B cell (primary cell): ENCODE measurements at regions not wholly inside any gene's neighbourhood (a gene's known extent, or its start where the extent isn't known, plus 50 kb on each side); places are given as distances from the start of the nearest gene placed in this dataset.

Experiments
- ATAC-seq: fragments of 200-7000 bp; cut with Tn5 transposase; one replicate; pipeline ENCODE4 v1.10.0; 2021; ENCODE audit warnings: low read depth, mild to moderate bottlenecking, moderate number of reproducible peaks, moderate library complexity
- CTCF ChIA-PET: fragments of 350-600 bp; sonication (Branson Sonifier 250); formaldehyde crosslinking; loops from one replicate; lab custom pipeline; 2021; ENCODE audit warnings: antibody characterized with exemption, inconsistent platforms; lab: Charles Lee
- POLR2A ChIA-PET: fragments of 350-600 bp; sonication (Branson Sonifier 250); formaldehyde crosslinking; loops from one replicate; lab custom pipeline; 2021; ENCODE audit warnings: antibody characterized with exemption; lab: Charles Lee
- DNase-seq: peaks from one replicate; pipeline ENCODE4 v3.0.0; 2013
- H2AFZ ChIP-seq: 2 replicates; pipeline ENCODE4 v1.6.1; 2012; ENCODE audit warnings: mild to moderate bottlenecking, low read depth, low read length; ENCODE audit not compliant: insufficient read depth, poor library complexity, severe bottlenecking
- H3K27ac ChIP-seq, 2 donors: 1 replicate in 1 of 2; 2 replicates in 1 of 2; pipeline ENCODE4 v1.5.1; 2012 to 2013; ENCODE audit warnings: low read length in 2 of 2, mild to moderate bottlenecking in 2 of 2, moderate library complexity in 1 of 2
- H3K27me3 ChIP-seq, 4 experiments: fragments of 200-600 bp in 1 of 4; sonication (generic) in 1 of 4; replicated peaks in 1 of 4; 1 replicate in 2 of 4; 2 replicates in 2 of 4; pipeline versions ENCODE4 v1.6.1 to v1.7.0; 2013 to 2016; ENCODE audit warnings: low read length in 3 of 4, mild to moderate bottlenecking in 2 of 4, mixed read lengths in 1 of 4, moderate library complexity in 1 of 4; ENCODE audit not compliant: insufficient read depth in 4 of 4, control insufficient read depth in 3 of 4; ENCODE audit errors: control extremely low read depth in 1 of 4
- H3K36me3 ChIP-seq, 2 experiments: replicated peaks in 1 of 2; 1 replicate in 1 of 2; 2 replicates in 1 of 2; pipeline versions ENCODE4 v1.6.1 to v1.7.1; 2013; ENCODE audit warnings: low read length in 1 of 2; ENCODE audit not compliant: insufficient read depth in 2 of 2, control insufficient read depth in 1 of 2; ENCODE audit errors: control extremely low read depth in 1 of 2, extremely low read depth in 1 of 2
- H3K4me1 ChIP-seq, 2 donors: fragments of 200-600 bp in 1 of 2; sonication (generic) in 1 of 2; 1 replicate in 1 of 2; 2 replicates in 1 of 2; pipeline versions ENCODE4 v1.5.1 to v1.6.1; 2013 to 2017; ENCODE audit warnings: low read length in 2 of 2; ENCODE audit not compliant: control insufficient read depth in 2 of 2, insufficient read depth in 2 of 2
- H3K4me2 ChIP-seq: replicated peaks from 2 replicates; pipeline ENCODE3; 2012; ENCODE audit warnings: mild to moderate bottlenecking, low read depth, low read length; ENCODE audit not compliant: poor library complexity, severe bottlenecking
- H3K4me3 ChIP-seq, 5 experiments: fragments of 200-600 bp in 1 of 5; sonication (generic) in 1 of 5; 1 replicate in 3 of 5; 2 replicates in 2 of 5; pipeline versions ENCODE4 v1.5.1 to v1.7.0; 2011 to 2016; ENCODE audit warnings: low read length in 4 of 5, mild to moderate bottlenecking in 4 of 5, low read depth in 2 of 5, control low read depth in 1 of 5, moderate library complexity in 1 of 5; ENCODE audit not compliant: insufficient read depth in 1 of 5; ENCODE audit errors: control extremely low read depth in 1 of 5, extremely low read depth in 1 of 5
- H3K79me2 ChIP-seq: fragments of 200-600 bp; sonication (generic); one replicate; pipeline ENCODE4 v1.6.0; 2016; ENCODE audit warnings: low read length; ENCODE audit not compliant: control insufficient read depth, insufficient read depth
- H3K9ac ChIP-seq: fragments of 200-600 bp; sonication (generic); 2 replicates; pipeline ENCODE4 v1.6.1; 2017; ENCODE audit warnings: mild to moderate bottlenecking, low read length, moderate library complexity
- H3K9me3 ChIP-seq, 3 donors: one replicate each; pipeline versions ENCODE4 v1.6.1 to v1.7.1; 2013; ENCODE audit warnings: low read length in 2 of 3; ENCODE audit not compliant: control insufficient read depth in 2 of 3, insufficient read depth in 1 of 3; ENCODE audit errors: control extremely low read depth in 1 of 3
- H4K20me1 ChIP-seq: 2 replicates; pipeline ENCODE4 v1.6.0; 2012; ENCODE audit warnings: mild to moderate bottlenecking, low read length; ENCODE audit not compliant: insufficient read depth, control insufficient read depth, poor library complexity, severe bottlenecking
- H3K27ac Mint-ChIP-seq: one replicate; pipeline ENCODE4 v1.8.0; 2021; ENCODE audit warnings: mixed read lengths
- H3K27me3 Mint-ChIP-seq: one replicate; pipeline ENCODE4 v1.8.0; 2021; ENCODE audit warnings: mixed read lengths
- H3K4me1 Mint-ChIP-seq: one replicate; pipeline ENCODE4 v1.8.0; 2021; ENCODE audit warnings: mixed read lengths
- H3K4me3 Mint-ChIP-seq: one replicate; pipeline ENCODE4 v1.8.0; 2021; ENCODE audit warnings: mixed read lengths
- H3K9me3 Mint-ChIP-seq: one replicate; pipeline ENCODE4 v1.8.0; 2022; ENCODE audit warnings: mixed read lengths; ENCODE audit not compliant: insufficient read depth
- EZH2 ChIP-seq: IDR thresholded peaks from 2 replicates; pipeline ENCODE4 v1.6.1; 2012; ENCODE audit warnings: borderline replicate concordance, low read depth, mild to moderate bottlenecking, moderate library complexity, low read length; ENCODE audit not compliant: insufficient read depth, poor library complexity, severe bottlenecking
- WGBS: methylation state at CpG from one replicate; pipeline ENCODE4 v1.1.5; 2013; ENCODE audit warnings: missing lambda C conversion rate; ENCODE audit not compliant: insufficient coverage; 5-methylcytosine and 5-hydroxymethylcytosine counted together
- intact Hi-C: fragments of 100-400 bp; cut with micrococcal nuclease; formaldehyde crosslinking; loops from one replicate; pipeline ENCODE4 v1.10.0; 2022
- TF ChIP-seq, protein P1 (sequence below): fragments of 200-600 bp; IDR thresholded peaks from one replicate; pipeline ENCODE4 v1.8.0; 2022; ENCODE audit warnings: antibody characterized with exemption, mild to moderate bottlenecking

DNA sequence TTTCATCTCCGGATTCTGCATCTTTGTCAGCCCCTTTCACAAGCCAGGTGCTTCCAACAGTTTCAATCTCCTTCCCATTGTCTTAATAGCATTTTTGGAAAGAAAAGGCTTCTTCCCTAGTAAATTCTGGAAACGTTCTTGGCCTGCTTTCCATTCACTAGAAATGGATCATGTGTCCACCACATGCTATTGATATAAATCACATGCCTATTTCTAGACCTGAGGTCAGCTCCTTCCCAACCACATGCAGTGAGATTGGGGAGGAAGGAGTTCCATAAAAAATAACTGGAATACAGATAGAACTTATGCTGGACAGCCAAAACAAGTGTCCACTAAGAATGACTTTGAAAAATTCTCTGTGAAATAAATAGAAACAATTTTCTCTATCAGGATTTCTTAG, 181.6 kb upstream of the TMEM161B start:
- peaks cover 7% of the 10 kb centered on the region for H3K27me3 Mint-ChIP-seq
- Histone ChIP-seq H3K79me2 (no peaks in the 10 kb centered on the region), H3K27ac (no peak overlapping the region), H2AFZ (no peak overlapping the region), H4K20me1 (no peaks in the 10 kb centered on the region), H3K36me3 (no peaks in the 10 kb centered on the region), H3K4me1 (no peaks in the 10 kb centered on the region), H3K4me3 (no peak overlapping the region), H3K9ac (no peak overlapping the region), H3K4me2 (no peak overlapping the region), H3K27me3 (no peaks in the 10 kb centered on the region), H3K9me3 (no peaks in the 10 kb centered on the region)
- POLR2A ChIA-PET: no interaction called here
- no peak for TF ChIP-seq EZH2
- TF ChIP-seq, protein P1, sequence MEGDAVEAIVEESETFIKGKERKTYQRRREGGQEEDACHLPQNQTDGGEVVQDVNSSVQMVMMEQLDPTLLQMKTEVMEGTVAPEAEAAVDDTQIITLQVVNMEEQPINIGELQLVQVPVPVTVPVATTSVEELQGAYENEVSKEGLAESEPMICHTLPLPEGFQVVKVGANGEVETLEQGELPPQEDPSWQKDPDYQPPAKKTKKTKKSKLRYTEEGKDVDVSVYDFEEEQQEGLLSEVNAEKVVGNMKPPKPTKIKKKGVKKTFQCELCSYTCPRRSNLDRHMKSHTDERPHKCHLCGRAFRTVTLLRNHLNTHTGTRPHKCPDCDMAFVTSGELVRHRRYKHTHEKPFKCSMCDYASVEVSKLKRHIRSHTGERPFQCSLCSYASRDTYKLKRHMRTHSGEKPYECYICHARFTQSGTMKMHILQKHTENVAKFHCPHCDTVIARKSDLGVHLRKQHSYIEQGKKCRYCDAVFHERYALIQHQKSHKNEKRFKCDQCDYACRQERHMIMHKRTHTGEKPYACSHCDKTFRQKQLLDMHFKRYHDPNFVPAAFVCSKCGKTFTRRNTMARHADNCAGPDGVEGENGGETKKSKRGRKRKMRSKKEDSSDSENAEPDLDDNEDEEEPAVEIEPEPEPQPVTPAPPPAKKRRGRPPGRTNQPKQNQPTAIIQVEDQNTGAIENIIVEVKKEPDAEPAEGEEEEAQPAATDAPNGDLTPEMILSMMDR: no peak
- no CpG with 5 or more reads among the region's 2 CpGs for WGBS
- H3K9me3 Mint-ChIP-seq: no peaks in the 10 kb centered on the region
- no peaks in the 10 kb centered on the region for H3K4me1 Mint-ChIP-seq
- no peak overlapping the region for H3K27ac Mint-ChIP-seq
- CTCF ChIA-PET: no interaction called here
- no peak for ATAC-seq
- DNase-seq: no peak
- H3K4me3 Mint-ChIP-seq: no peak overlapping the region
- intact Hi-C loops: no loop called here

DNA sequence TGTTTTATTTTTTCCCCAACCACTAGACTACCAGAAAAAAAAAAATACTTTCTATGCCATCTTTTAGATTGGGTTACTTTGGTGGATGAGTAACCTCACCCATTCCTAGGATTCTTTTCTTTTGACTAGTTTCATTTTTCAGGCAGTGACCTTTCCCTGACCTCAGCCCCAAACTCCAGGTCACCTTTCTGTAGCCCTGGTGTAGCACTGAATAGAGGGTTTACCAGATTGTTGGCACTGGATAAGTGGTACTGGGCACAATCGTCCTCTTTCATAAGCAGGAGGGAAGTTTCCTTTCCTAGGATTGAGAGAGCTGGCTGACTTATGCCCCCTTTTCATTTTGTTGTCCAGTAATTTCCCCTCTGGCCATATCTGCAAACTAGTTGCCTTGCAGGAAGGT, 169.4 kb upstream of the TMEM161B start:
- no peak overlapping the region for H3K4me3 ChIP-seq
- ChIA-PET POLR2A (no interaction called here), CTCF (no interaction called here)
- H3K9me3 Mint-ChIP-seq: peaks cover 4% of the 10 kb centered on the region
- no peak overlapping the region for H3K4me2 ChIP-seq
- peaks cover 3% of the 10 kb centered on the region for H3K27me3 Mint-ChIP-seq
- H3K36me3 ChIP-seq: no peaks in the 10 kb centered on the region
- no peak overlapping the region for H3K9ac ChIP-seq
- WGBS: no CpG with 5 or more reads among the region's 1 CpG
- no peak overlapping the region for H3K4me3 Mint-ChIP-seq
- H3K9me3 ChIP-seq: no peaks in the 10 kb centered on the region
- no peaks in the 10 kb centered on the region for H3K4me1 ChIP-seq
- no peaks in the 10 kb centered on the region for H3K27me3 ChIP-seq
- H2AFZ ChIP-seq: no peak overlapping the region
- no peak overlapping the region for H3K27ac ChIP-seq
- H3K4me1 Mint-ChIP-seq: no peaks in the 10 kb centered on the region
- ATAC-seq: no peak
- no peak overlapping the region for H3K27ac Mint-ChIP-seq
- H3K79me2 ChIP-seq: no peaks in the 10 kb centered on the region
- intact Hi-C loops: no loop called here
- TF ChIP-seq, protein P1: no peak
- no peak for DNase-seq
- no peaks in the 10 kb centered on the region for H4K20me1 ChIP-seq
